Neuronal stem cell (in vitro differentiated cells): ENCODE measurements at regions not wholly inside any gene's neighbourhood (a gene's known extent, or its start where the extent isn't known, plus 50 kb on each side); places are given as distances from the start of the nearest gene placed in this dataset.

Experiments
- DNase-seq: peaks from one replicate; pipeline ENCODE4 v3.0.0-alpha.2; 2013; ENCODE audit warnings: low spot score
- H2AFZ ChIP-seq: one replicate; pipeline ENCODE4 v1.6.1; 2013; ENCODE audit warnings: mild to moderate bottlenecking, low read length, inconsistent platforms
- H2AK5ac ChIP-seq: 2 replicates; pipeline ENCODE4 v1.6.1; 2013; ENCODE audit warnings: low read depth, mild to moderate bottlenecking, inconsistent platforms, low read length, moderate library complexity, mixed read lengths
- H2BK120ac ChIP-seq: 2 replicates; pipeline ENCODE4 v1.6.1; 2013; ENCODE audit warnings: low read depth, mild to moderate bottlenecking, inconsistent platforms, low read length, moderate library complexity, mixed read lengths
- H2BK12ac ChIP-seq: one replicate; pipeline ENCODE4 v1.6.1; 2013; ENCODE audit warnings: low read length, inconsistent platforms
- H2BK15ac ChIP-seq: 2 replicates; pipeline ENCODE4 v1.6.1; 2013; ENCODE audit warnings: mild to moderate bottlenecking, low read length, inconsistent platforms, mixed read lengths
- H2BK5ac ChIP-seq: one replicate; pipeline ENCODE4 v1.6.1; 2013; ENCODE audit warnings: inconsistent platforms, mild to moderate bottlenecking, low read length, moderate library complexity
- H3K14ac ChIP-seq: one replicate; pipeline ENCODE4 v1.6.1; 2013; ENCODE audit warnings: low read length, inconsistent platforms
- H3K18ac ChIP-seq: 2 replicates; pipeline ENCODE4 v1.6.1; 2013; ENCODE audit warnings: low read length, inconsistent platforms
- H3K23ac ChIP-seq: 2 replicates; pipeline ENCODE4 v1.6.1; 2013; ENCODE audit warnings: low read depth, mild to moderate bottlenecking, mixed read lengths, low read length, inconsistent platforms; ENCODE audit not compliant: poor library complexity
- H3K27ac ChIP-seq: replicated peaks from 3 replicates; pipeline ENCODE4 v1.5.1; 2013; ENCODE audit warnings: low read length, inconsistent platforms
- H3K27me3 ChIP-seq, 3 experiments: 2 replicates each; pipeline ENCODE4 v1.6.1; 2013; ENCODE audit warnings: low read length in 3 of 3, mild to moderate bottlenecking in 2 of 3, inconsistent platforms in 1 of 3, low read depth in 1 of 3, mixed read lengths in 1 of 3, moderate library complexity in 1 of 3; ENCODE audit not compliant: control insufficient read depth in 3 of 3, insufficient read depth in 3 of 3
- H3K36me3 ChIP-seq, 2 donors: replicated peaks in 1 of 2; 2 replicates each; pipeline ENCODE4 v1.6.1; 2013; ENCODE audit warnings: low read length in 2 of 2; ENCODE audit not compliant: control insufficient read depth in 2 of 2, insufficient read depth in 2 of 2
- H3K4ac ChIP-seq: 2 replicates; pipeline ENCODE4 v1.6.1; 2013; ENCODE audit warnings: inconsistent platforms, mild to moderate bottlenecking, low read length, moderate library complexity
- H3K4me1 ChIP-seq, 2 donors: 1 replicate in 1 of 2; 2 replicates in 1 of 2; pipeline ENCODE4 v1.6.1; 2013; ENCODE audit warnings: low read length in 2 of 2, low read depth in 1 of 2; ENCODE audit not compliant: control insufficient read depth in 2 of 2, insufficient read depth in 1 of 2
- H3K4me2 ChIP-seq: one replicate; pipeline ENCODE4 v1.6.1; 2013; ENCODE audit warnings: mild to moderate bottlenecking, low read length, inconsistent platforms; ENCODE audit not compliant: insufficient read depth, poor library complexity, severe bottlenecking
- H3K4me3 ChIP-seq, 2 donors: 2 replicates each; pipeline ENCODE4 v1.5.1; 2013; ENCODE audit warnings: low read length in 2 of 2, mild to moderate bottlenecking in 2 of 2, inconsistent platforms in 1 of 2, moderate library complexity in 1 of 2
- H3K79me1 ChIP-seq: one replicate; pipeline ENCODE4 v1.6.1; 2013; ENCODE audit warnings: low read depth, mild to moderate bottlenecking, inconsistent platforms, low read length, moderate library complexity
- H3K9ac ChIP-seq: one replicate; pipeline ENCODE4 v1.6.1; 2013; ENCODE audit warnings: mild to moderate bottlenecking, low read depth, low read length, inconsistent platforms; ENCODE audit not compliant: poor library complexity
- H3K9me3 ChIP-seq, 2 donors: replicated peaks in 1 of 2; 2 replicates each; pipeline versions ENCODE3 to v1.6.1; 2013; ENCODE audit warnings: low read length in 2 of 2, mild to moderate bottlenecking in 2 of 2, inconsistent platforms in 1 of 2, low read depth in 1 of 2, mixed read lengths in 1 of 2, moderate library complexity in 1 of 2; ENCODE audit not compliant: control insufficient read depth in 2 of 2, insufficient read depth in 1 of 2
- H4K8ac ChIP-seq: one replicate; pipeline ENCODE4 v1.6.1; 2013; ENCODE audit warnings: low read depth, mild to moderate bottlenecking, inconsistent platforms, low read length, moderate library complexity
- H4K91ac ChIP-seq: one replicate; pipeline ENCODE4 v1.6.1; 2013; ENCODE audit warnings: low read length, low read depth, mild to moderate bottlenecking, inconsistent platforms; ENCODE audit not compliant: poor library complexity
- WGBS, 2 donors: extraction: QIAGEN DNeasy Blood & Tissue Kit; methylation state at CpG; one replicate each; pipeline ENCODE4 v1.1.7; 2013; ENCODE audit warnings: missing lambda C conversion rate in 2 of 2, mixed read lengths in 1 of 2; ENCODE audit not compliant: insufficient read length in 2 of 2, insufficient replicate concordance in 1 of 2; ENCODE audit errors: extremely low coverage in 2 of 2; 5-methylcytosine and 5-hydroxymethylcytosine counted together

- Histone ChIP-seq H3K4me1 (no peaks in the 10 kb centered on the region), H2BK12ac (no peak overlapping the region), H3K14ac (no peak overlapping the region), H3K23ac (no peak overlapping the region), H2AFZ (no peak overlapping the region), H2BK120ac (no peak overlapping the region), H3K4ac (no peak overlapping the region), H3K36me3 (no peaks in the 10 kb centered on the region), H3K27me3 (no peaks in the 10 kb centered on the region), H4K8ac (no peak overlapping the region), H2BK5ac (no peak overlapping the region), H3K27ac (no peak overlapping the region), H2AK5ac (no peak overlapping the region), H3K4me3 (no peak overlapping the region), H3K4me2 (no peak overlapping the region), H2BK15ac (no peak overlapping the region), H3K9me3 (no peaks in the 10 kb centered on the region), H4K91ac (no peak overlapping the region), H3K18ac (no peak overlapping the region), H3K79me1 (no peaks in the 10 kb centered on the region), H3K9ac (no peak overlapping the region)
- no peak for DNase-seq
- WGBS, 2 donors = no CpG with 5 or more reads among the region's 1 CpG
These were observed 208.8 kb upstream of the SEMA3E start for GRCh38 chr7:83857691-83858090.

GRCh38 chr7:83856094-83856493, 207.2 kb upstream of the SEMA3E start:
- H2AK5ac ChIP-seq = no peak overlapping the region
- H3K27ac ChIP-seq = no peak overlapping the region
- H3K79me1 ChIP-seq = no peaks in the 10 kb centered on the region
- no peaks in the 10 kb centered on the region for H3K27me3 ChIP-seq
- no peak overlapping the region for H2BK12ac ChIP-seq
- H2BK15ac ChIP-seq = no peak overlapping the region
- H3K4me3 ChIP-seq = no peak overlapping the region
- no peaks in the 10 kb centered on the region for H3K4me1 ChIP-seq
- WGBS, 2 donors = no CpG with 5 or more reads among the region's 5 CpGs
- H2BK120ac ChIP-seq = no peak overlapping the region
- no peaks in the 10 kb centered on the region for H3K9me3 ChIP-seq
- H3K36me3 ChIP-seq = no peaks in the 10 kb centered on the region
- no peak overlapping the region for H2BK5ac ChIP-seq
- DNase-seq = no peak
- H4K8ac ChIP-seq = no peak overlapping the region
- H3K18ac ChIP-seq = no peak overlapping the region
- H4K91ac ChIP-seq = no peak overlapping the region
- no peak overlapping the region for H3K23ac ChIP-seq
- no peak overlapping the region for H3K14ac ChIP-seq
- no peak overlapping the region for H3K9ac ChIP-seq
- no peak overlapping the region for H2AFZ ChIP-seq
- no peak overlapping the region for H3K4ac ChIP-seq
- H3K4me2 ChIP-seq = no peak overlapping the region

GRCh38 chr7:83852136-83852535, 203.2 kb upstream of the SEMA3E start:
- no peaks in the 10 kb centered on the region for H3K79me1 ChIP-seq
- no peak overlapping the region for H2AK5ac ChIP-seq
- no peak overlapping the region for H3K14ac ChIP-seq
- H2BK120ac ChIP-seq = no peak overlapping the region
- H4K8ac ChIP-seq = no peak overlapping the region
- peaks cover 0 to 2% of the 10 kb centered on the region in 2 donors for H3K4me1 ChIP-seq
- no peak overlapping the region for H2BK5ac ChIP-seq
- no peaks in the 10 kb centered on the region for H3K9me3 ChIP-seq
- no peak overlapping the region for H2BK15ac ChIP-seq
- H3K27ac ChIP-seq = no peak overlapping the region
- H3K9ac ChIP-seq = no peak overlapping the region
- H3K18ac ChIP-seq = no peak overlapping the region
- H2BK12ac ChIP-seq = no peak overlapping the region
- no peaks in the 10 kb centered on the region for H3K36me3 ChIP-seq
- H3K23ac ChIP-seq = no peak overlapping the region
- no peak overlapping the region for H2AFZ ChIP-seq
- H3K4me2 ChIP-seq = no peak overlapping the region
- no CpG with 5 or more reads among the region's 2 CpGs for WGBS, 2 donors
- H3K27me3 ChIP-seq = no peaks in the 10 kb centered on the region
- no peak overlapping the region for H3K4me3 ChIP-seq
- DNase-seq = no peak
- no peak overlapping the region for H3K4ac ChIP-seq
- H4K91ac ChIP-seq = no peak overlapping the region

- H3K4me3 ChIP-seq = no peak overlapping the region
- no peak overlapping the region for H2BK15ac ChIP-seq
- no peak overlapping the region for H2BK12ac ChIP-seq
- no peak for DNase-seq
- H2AK5ac ChIP-seq = no peak overlapping the region
- H2BK120ac ChIP-seq = no peak overlapping the region
- no peak overlapping the region for H2AFZ ChIP-seq
- no peaks in the 10 kb centered on the region for H3K36me3 ChIP-seq
- no peak overlapping the region for H2BK5ac ChIP-seq
- H3K79me1 ChIP-seq = no peaks in the 10 kb centered on the region
- no peaks in the 10 kb centered on the region for H3K27me3 ChIP-seq
- H3K9me3 ChIP-seq = no peaks in the 10 kb centered on the region
- no peak overlapping the region for H3K9ac ChIP-seq
- H4K8ac ChIP-seq = no peak overlapping the region
- H3K4me1 ChIP-seq = peaks cover 0 to 2% of the 10 kb centered on the region in 2 donors
- no peak overlapping the region for H3K18ac ChIP-seq
- H3K23ac ChIP-seq = no peak overlapping the region
- WGBS, 2 donors = no CpG with 5 or more reads among the region's 1 CpG
- no peak overlapping the region for H3K4me2 ChIP-seq
- no peak overlapping the region for H4K91ac ChIP-seq
- no peak overlapping the region for H3K14ac ChIP-seq
- no peak overlapping the region for H3K4ac ChIP-seq
- no peak overlapping the region for H3K27ac ChIP-seq
These were observed 202.6 kb upstream of the SEMA3E start for GRCh38 chr7:83851551-83851950.
